A673 (cell line): ENCODE measurements at regions not wholly inside any gene's neighbourhood (a gene's known extent, or its start where the extent isn't known, plus 50 kb on each side); places are given as distances from the start of the nearest gene placed in this dataset.

ENCODE experiments used
- BruUV-seq: library from RNA; stranded (reverse); fragments of 400-500 nt; replicated peaks from 2 replicates; lab custom pipeline; 2021; lab: Mats Ljungman, UMichigan
- CTCF ChIA-PET: fragments of 300-600 bp; sonication (Branson Sonifier 250); formaldehyde crosslinking; loops from one replicate; lab custom pipeline; 2022; ENCODE audit warnings: antibody characterized with exemption; lab: Charles Lee
- POLR2A ChIA-PET: fragments of 300-600 bp; sonication (Branson Sonifier 250); formaldehyde crosslinking; loops from one replicate; lab custom pipeline; 2022; ENCODE audit warnings: antibody characterized with exemption; ENCODE audit not compliant: low non-redundant PET; lab: Charles Lee
- DNase-seq: peaks from one replicate; pipeline ENCODE4 v3.0.0-alpha.2; 2015; ENCODE audit warnings: low spot score
- H3K27ac ChIP-seq: fragments of 200-600 bp; sonication (generic); 2 replicates; pipeline ENCODE4 v1.5.1; 2016; ENCODE audit warnings: mixed run types, low read depth, mild to moderate bottlenecking, mixed read lengths, antibody characterized with exemption, low read length; ENCODE audit not compliant: poor library complexity, severe bottlenecking
- H3K27me3 ChIP-seq: fragments of 200-600 bp; sonication (generic); replicated peaks from 2 replicates; pipeline ENCODE4 v1.6.1; 2017; ENCODE audit warnings: mixed run types, low read depth, mild to moderate bottlenecking, mixed read lengths, antibody characterized with exemption, low read length; ENCODE audit not compliant: insufficient read depth, poor library complexity
- H3K36me3 ChIP-seq: fragments of 200-600 bp; sonication (generic); 2 replicates; pipeline ENCODE4 v1.6.1; 2016; ENCODE audit warnings: mixed run types, mild to moderate bottlenecking, mixed read lengths, antibody characterized with exemption, low read length; ENCODE audit not compliant: insufficient read depth, poor library complexity, severe bottlenecking
- H3K4me1 ChIP-seq: fragments of 200-600 bp; sonication (generic); 2 replicates; pipeline ENCODE4 v1.6.1; 2017; ENCODE audit warnings: mixed run types, mild to moderate bottlenecking, mixed read lengths, antibody characterized with exemption, low read length; ENCODE audit not compliant: insufficient read depth, poor library complexity, severe bottlenecking
- H3K4me3 ChIP-seq: fragments of 200-600 bp; sonication (generic); 2 replicates; pipeline ENCODE4 v1.5.1; 2016; ENCODE audit warnings: low read depth, mixed run types, mild to moderate bottlenecking, mixed read lengths, low read length; ENCODE audit not compliant: poor library complexity, severe bottlenecking
- H3K9me3 ChIP-seq: fragments of 200-600 bp; sonication (generic); 2 replicates; pipeline ENCODE4 v1.6.1; 2016; ENCODE audit warnings: mixed run types, low read depth, mild to moderate bottlenecking, mixed read lengths, antibody characterized with exemption, low read length; ENCODE audit not compliant: poor library complexity, severe bottlenecking
- EZH2 ChIP-seq: fragments of 200-600 bp; sonication (generic); IDR thresholded peaks from 2 replicates; pipeline ENCODE4 v1.6.1; 2017; ENCODE audit warnings: borderline replicate concordance, low read depth, mild to moderate bottlenecking, mixed read lengths, antibody characterized with exemption, low read length; ENCODE audit not compliant: poor library complexity, severe bottlenecking
- intact Hi-C: fragments of 100-400 bp; cut with micrococcal nuclease; formaldehyde crosslinking; loops from one replicate; pipeline ENCODE4 v1.10.0; 2022; ENCODE audit not compliant: unreplicated experiment
- TF ChIP-seq, protein P1 (sequence below): fragments of 300-800, 200-600 bp; sonication (generic); conservative IDR thresholded peaks from 2 replicates; pipeline ENCODE4 v1.5.1; 2017; ENCODE audit warnings: low read depth, mild to moderate bottlenecking, antibody characterized with exemption, low read length, moderate library complexity, mixed read lengths

GRCh38 chr1:47571952-47572351, 134.1 kb downstream of the FOXD2 start:
- H3K27ac ChIP-seq: no peak overlapping the region
- no peaks in the 10 kb centered on the region for H3K9me3 ChIP-seq
- no peak overlapping the region for H3K4me3 ChIP-seq
- ChIA-PET CTCF (no interaction called here), POLR2A (no interaction called here)
- TF ChIP-seq, protein P1, sequence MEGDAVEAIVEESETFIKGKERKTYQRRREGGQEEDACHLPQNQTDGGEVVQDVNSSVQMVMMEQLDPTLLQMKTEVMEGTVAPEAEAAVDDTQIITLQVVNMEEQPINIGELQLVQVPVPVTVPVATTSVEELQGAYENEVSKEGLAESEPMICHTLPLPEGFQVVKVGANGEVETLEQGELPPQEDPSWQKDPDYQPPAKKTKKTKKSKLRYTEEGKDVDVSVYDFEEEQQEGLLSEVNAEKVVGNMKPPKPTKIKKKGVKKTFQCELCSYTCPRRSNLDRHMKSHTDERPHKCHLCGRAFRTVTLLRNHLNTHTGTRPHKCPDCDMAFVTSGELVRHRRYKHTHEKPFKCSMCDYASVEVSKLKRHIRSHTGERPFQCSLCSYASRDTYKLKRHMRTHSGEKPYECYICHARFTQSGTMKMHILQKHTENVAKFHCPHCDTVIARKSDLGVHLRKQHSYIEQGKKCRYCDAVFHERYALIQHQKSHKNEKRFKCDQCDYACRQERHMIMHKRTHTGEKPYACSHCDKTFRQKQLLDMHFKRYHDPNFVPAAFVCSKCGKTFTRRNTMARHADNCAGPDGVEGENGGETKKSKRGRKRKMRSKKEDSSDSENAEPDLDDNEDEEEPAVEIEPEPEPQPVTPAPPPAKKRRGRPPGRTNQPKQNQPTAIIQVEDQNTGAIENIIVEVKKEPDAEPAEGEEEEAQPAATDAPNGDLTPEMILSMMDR: no peak
- TF ChIP-seq EZH2: no peak
- no peak for DNase-seq
- intact Hi-C loops: no loop called here
- H3K4me1 ChIP-seq: no peaks in the 10 kb centered on the region
- BruUV-seq: no TSS peak
- H3K36me3 ChIP-seq: no peaks in the 10 kb centered on the region
- H3K27me3 ChIP-seq: peaks cover 44% of the 10 kb centered on the region

DNA sequence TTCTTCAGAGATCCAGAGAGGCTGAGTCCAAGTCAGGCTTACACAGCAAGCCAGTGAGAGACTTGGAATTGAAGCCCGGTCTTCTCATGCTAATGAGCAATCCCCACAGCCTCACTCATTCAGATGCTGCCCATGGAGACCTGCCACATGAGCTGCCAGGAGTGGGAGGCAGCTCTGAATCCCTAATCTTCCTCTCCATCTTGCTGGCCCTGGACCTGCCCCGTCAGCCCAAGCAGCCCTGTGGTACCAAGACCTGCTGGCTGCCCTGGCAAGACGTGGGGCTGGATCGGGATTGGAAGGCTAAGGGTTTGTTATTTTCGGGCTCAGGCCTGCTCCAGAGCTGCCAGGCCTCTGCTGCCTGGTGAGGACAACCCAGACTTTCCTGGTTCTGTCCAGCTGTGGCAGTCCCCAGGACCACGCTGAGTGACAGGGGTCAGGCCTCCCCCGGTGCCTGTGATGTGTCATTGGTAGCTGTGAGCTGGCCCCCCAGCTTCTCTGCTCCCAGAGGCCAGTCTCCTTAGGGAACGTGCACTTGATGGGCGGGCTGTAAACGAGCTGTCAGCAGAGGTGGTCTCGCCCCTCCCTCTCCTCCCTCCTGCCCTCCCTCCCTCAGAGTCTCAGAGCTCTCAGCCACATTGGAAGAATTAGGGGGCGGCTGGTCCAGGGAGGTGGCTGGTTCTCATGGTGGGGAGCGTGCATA, 135.0 kb downstream of the FOXD2 start:
- peaks cover 39% of the 10 kb centered on the region for H3K27me3 ChIP-seq
- no peak for DNase-seq
- H3K36me3 ChIP-seq: no peaks in the 10 kb centered on the region
- no peak overlapping the region for H3K4me3 ChIP-seq
- CTCF ChIA-PET: no interaction called here
- BruUV-seq: no TSS peak
- intact Hi-C loops: no loop called here
- H3K4me1 ChIP-seq: no peaks in the 10 kb centered on the region
- no peaks in the 10 kb centered on the region for H3K9me3 ChIP-seq
- TF ChIP-seq, protein P1: no peak
- no peak for TF ChIP-seq EZH2
- POLR2A ChIA-PET: no interaction called here
- no peak overlapping the region for H3K27ac ChIP-seq

DNA sequence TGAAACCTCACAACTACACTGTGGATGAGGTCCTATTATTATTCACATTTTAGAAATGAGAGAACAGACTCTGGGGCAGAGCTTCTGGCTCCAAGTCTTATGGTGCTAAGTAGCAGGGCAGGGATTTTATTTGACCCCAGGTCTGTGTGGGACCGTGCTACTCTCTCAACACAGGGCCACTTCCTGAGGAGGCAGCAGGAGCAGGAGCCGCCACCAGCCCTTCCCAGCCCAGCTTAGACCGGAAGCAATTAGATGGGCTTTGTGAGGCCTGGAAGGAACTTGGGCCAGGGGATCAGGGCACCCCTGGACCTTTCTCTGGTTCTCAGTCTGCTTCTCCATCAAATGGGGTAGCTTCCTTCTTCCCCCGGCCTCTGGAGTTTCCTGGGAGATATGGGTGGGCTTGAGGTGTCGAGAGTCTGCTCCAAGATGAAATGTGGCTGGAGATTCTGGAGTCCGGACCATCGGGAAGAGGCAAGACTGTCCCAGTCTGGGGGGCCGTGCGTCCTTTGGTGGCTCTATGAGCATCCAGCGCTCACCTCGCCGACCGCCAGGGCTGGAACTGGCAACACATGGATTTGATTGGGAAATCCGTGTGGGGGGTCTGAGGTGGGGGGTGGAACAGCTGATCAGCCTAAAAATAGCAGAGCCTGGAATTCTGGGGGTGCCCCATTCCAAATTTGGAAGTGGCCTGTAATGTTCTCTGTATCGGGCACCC, 136.8 kb downstream of the FOXD2 start:
- no peak for DNase-seq
- Histone ChIP-seq H3K27ac (no peak overlapping the region), H3K36me3 (no peaks in the 10 kb centered on the region), H3K9me3 (no peaks in the 10 kb centered on the region), H3K27me3 (peaks cover 37% of the 10 kb centered on the region), H3K4me1 (peaks cover 6% of the 10 kb centered on the region), H3K4me3 (no peak overlapping the region)
- no peak for TF ChIP-seq EZH2
- TF ChIP-seq, protein P1: no peak
- intact Hi-C loops: no loop called here
- no TSS peak for BruUV-seq
- CTCF ChIA-PET: no interaction called here
- POLR2A ChIA-PET: no interaction called here
